ENCODE measurements at regions not wholly inside any gene's neighbourhood (a gene's known extent, or its start where the extent isn't known, plus 50 kb on each side); places are given as distances from the start of the nearest gene placed in this dataset.
"Not testable (repeated sequence)": the region's sequence is repeated elsewhere in the genome, so short reads cannot be mapped to it uniquely, and the experiment has no call there.

- Histone ChIP-seq H3K27ac (no peak overlapping the region), H3K27me3 (no peaks in the 10 kb centered on the region), H3K36me3 (no peaks in the 10 kb centered on the region), H3K4me1 (ENCODE audit: insufficient read depth) (no peaks in the 10 kb centered on the region), H3K9me3 (no peaks in the 10 kb centered on the region), H3K4me3 (no peak overlapping the region)
- no peak for TF ChIP-seq EP300 (IDR thresholded peaks at IDR 0.05)
- TF ChIP-seq POLR2A (IDR thresholded peaks at IDR 0.05) = no peak
- no peak for TF ChIP-seq CTCF (IDR thresholded peaks at IDR 0.05)
- 14 to 38% (median 19%) methylated on average over 2 of the region's 2 CpGs for WGBS, 3 donors
- no peak for DNase-seq
- intact Hi-C loops (cut with DNase I) = no loop called here
Observed at GRCh38 chrX:63058204-63058603, 292.9 kb downstream of the SPIN4 start.

- no peak for DNase-seq
- no peaks in the 10 kb centered on the region for H3K27me3 ChIP-seq
- no peaks in the 10 kb centered on the region for H3K36me3 ChIP-seq
- TF ChIP-seq CTCF (IDR thresholded peaks at IDR 0.05) (no peak), POLR2A (IDR thresholded peaks at IDR 0.05) (no peak), EP300 (IDR thresholded peaks at IDR 0.05) (no peak)
- no peak overlapping the region for H3K4me3 ChIP-seq
- intact Hi-C loops (cut with DNase I) = no loop called here
- no peaks in the 10 kb centered on the region for H3K4me1 ChIP-seq (ENCODE audit: insufficient read depth)
- no peak overlapping the region for H3K27ac ChIP-seq
- 18 to 33% (median 27%) methylated on average over 2 of the region's 2 CpGs for WGBS, 3 donors
- H3K9me3 ChIP-seq = no peaks in the 10 kb centered on the region
Observed at GRCh38 chrX:63050225-63050624, 300.9 kb downstream of the SPIN4 start.

GRCh38 chrX:63032811-63033210 is 318.3 kb downstream of the SPIN4 start:
- Histone ChIP-seq H3K27me3 (no peaks in the 10 kb centered on the region), H3K36me3 (no peaks in the 10 kb centered on the region), H3K9me3 (no peaks in the 10 kb centered on the region), H3K4me1 (ENCODE audit: insufficient read depth) (no peaks in the 10 kb centered on the region), H3K4me3 (no peak overlapping the region), H3K27ac (no peak overlapping the region)
- TF ChIP-seq EP300 (IDR thresholded peaks at IDR 0.05) = no peak
- TF ChIP-seq POLR2A (IDR thresholded peaks at IDR 0.05) = no peak
- no peak for TF ChIP-seq CTCF (IDR thresholded peaks at IDR 0.05)
- DNase-seq = no peak
- WGBS, 3 donors = 62 to 85% (median 72%) methylated on average over 2 of the region's 2 CpGs
- intact Hi-C loops (cut with DNase I) = no loop called here

- DNase-seq = no peak
- Histone ChIP-seq H3K9me3 (no peaks in the 10 kb centered on the region), H3K4me3 (no peak overlapping the region), H3K4me1 (ENCODE audit: insufficient read depth) (no peaks in the 10 kb centered on the region), H3K27me3 (no peaks in the 10 kb centered on the region), H3K27ac (no peak overlapping the region), H3K36me3 (no peaks in the 10 kb centered on the region)
- intact Hi-C loops (cut with DNase I) = no loop called here
- WGBS, 3 donors = 31 to 45% (median 36%) methylated on average over 3 of the region's 3 CpGs
- TF ChIP-seq POLR2A (IDR thresholded peaks at IDR 0.05) (no peak), EP300 (IDR thresholded peaks at IDR 0.05) (no peak), CTCF (IDR thresholded peaks at IDR 0.05) (no peak)
Observed at GRCh38 chrX:63013549-63013948, 337.6 kb downstream of the SPIN4 start.

GRCh38 chrX:63012574-63012973 is 338.6 kb downstream of the SPIN4 start:
- intact Hi-C loops (cut with DNase I) = no loop called here
- no peaks in the 10 kb centered on the region for H3K9me3 ChIP-seq
- no peaks in the 10 kb centered on the region for H3K4me1 ChIP-seq (ENCODE audit: insufficient read depth)
- no peak overlapping the region for H3K4me3 ChIP-seq
- no peak for TF ChIP-seq EP300 (IDR thresholded peaks at IDR 0.05)
- TF ChIP-seq POLR2A (IDR thresholded peaks at IDR 0.05) = no peak
- no peak for TF ChIP-seq CTCF (IDR thresholded peaks at IDR 0.05)
- no peak for DNase-seq
- H3K36me3 ChIP-seq = no peaks in the 10 kb centered on the region
- no peak overlapping the region for H3K27ac ChIP-seq
- no peaks in the 10 kb centered on the region for H3K27me3 ChIP-seq

- DNase-seq; H3K4me1 ChIP-seq (ENCODE audit: insufficient read depth); intact Hi-C loops (cut with DNase I); H3K27me3 ChIP-seq; H3K27ac ChIP-seq; H3K36me3 ChIP-seq; H3K9me3 ChIP-seq; H3K4me3 ChIP-seq: not testable (repeated sequence)
- WGBS, 3 donors = 27 to 39% (median 38%) methylated on average over 1 of the region's 1 CpG
Observed at GRCh38 chrX:63000196-63000595, 350.9 kb downstream of the SPIN4 start.
